Endothelial cell of umbilical vein (primary cell): ENCODE measurements at regions not wholly inside any gene's neighbourhood (a gene's known extent, or its start where the extent isn't known, plus 50 kb on each side); places are given as distances from the start of the nearest gene placed in this dataset.

ENCODE experiments used
- BruUV-seq: library from RNA; stranded (reverse); fragments of 400-500 nt; replicated peaks from 2 replicates; lab custom pipeline; 2021; lab: Mats Ljungman, UMichigan
- CTCF ChIA-PET: fragments of 300-600, 350-600 bp; sonication (Branson Sonifier 250); formaldehyde crosslinking; loops from one replicate; lab custom pipeline; 2021; ENCODE audit warnings: antibody characterized with exemption, inconsistent platforms; lab: Charles Lee
- POLR2A ChIA-PET: fragments of 300-600, 350-600 bp; sonication (Branson Sonifier 250); formaldehyde crosslinking; loops from one replicate; lab custom pipeline; 2021; ENCODE audit warnings: antibody characterized with exemption, inconsistent platforms; lab: Charles Lee
- DNase-seq: peaks from one replicate; pipeline ENCODE4 v3.0.0-alpha.2; 2011; ENCODE audit warnings: low read depth, low spot score
- FAIRE-seq: peaks from 2 replicates; lab custom pipeline; 2011; peaks lifted over from hg19 to GRCh38; lab: Jason Lieb, UNC
- H2AFZ ChIP-seq: 2 replicates; pipeline ENCODE4 v1.6.0; 2012; ENCODE audit warnings: low read depth, low read length, control low read depth, inconsistent platforms
- H3K27ac ChIP-seq: 2 replicates; pipeline ENCODE4 v1.5.1; 2011; ENCODE audit warnings: low read depth, mild to moderate bottlenecking, control low read depth, low read length, moderate library complexity; ENCODE audit not compliant: insufficient read depth
- H3K27me3 ChIP-seq, 2 experiments: 2 replicates each; pipeline versions ENCODE4 v1.6.0 to v1.6.1; 2011; ENCODE audit warnings: low read length in 2 of 2, mixed read lengths in 1 of 2; ENCODE audit not compliant: control insufficient read depth in 2 of 2, insufficient read depth in 2 of 2
- H3K36me3 ChIP-seq, 2 experiments: 2 replicates in 1 of 2; 3 replicates in 1 of 2; pipeline ENCODE4 v1.5.1; 2011; ENCODE audit warnings: low read length in 2 of 2, mild to moderate bottlenecking in 1 of 2, moderate library complexity in 1 of 2; ENCODE audit not compliant: control insufficient read depth in 2 of 2, insufficient read depth in 2 of 2; ENCODE audit errors: extremely low read depth in 1 of 2
- H3K4me1 ChIP-seq: 3 replicates; pipeline ENCODE4 v1.5.1; 2011; ENCODE audit warnings: mild to moderate bottlenecking, low read length; ENCODE audit not compliant: control insufficient read depth, insufficient read depth; ENCODE audit errors: extremely low read depth
- H3K4me2 ChIP-seq: 2 replicates; pipeline ENCODE4 v1.6.1; 2011; ENCODE audit warnings: low read length, control low read depth, mixed read lengths; ENCODE audit not compliant: insufficient read depth
- H3K4me3 ChIP-seq, 3 experiments: fragments of 200-600 bp in 1 of 3; sonication (generic), shearing (Covaris generic) in 1 of 3; replicated peaks in 1 of 3; 2 replicates each; pipeline ENCODE4 v1.5.1; 2011 to 2016; ENCODE audit warnings: control low read depth in 3 of 3, low read length in 3 of 3, mild to moderate bottlenecking in 2 of 3, inconsistent platforms in 1 of 3, low read depth in 1 of 3, moderate library complexity in 1 of 3; ENCODE audit not compliant: insufficient read depth in 1 of 3
- H3K79me2 ChIP-seq: 2 replicates; pipeline ENCODE4 v1.6.0; 2012; ENCODE audit warnings: low read length, inconsistent platforms; ENCODE audit not compliant: control insufficient read depth, insufficient read depth
- H3K9ac ChIP-seq: replicated peaks from 2 replicates; pipeline ENCODE3; 2011; ENCODE audit warnings: low read length, control low read depth; ENCODE audit not compliant: insufficient read depth; ENCODE audit errors: extremely low read depth
- H3K9me1 ChIP-seq: replicated peaks from 3 replicates; pipeline ENCODE4 v1.6.0; 2011; ENCODE audit warnings: mild to moderate bottlenecking, low read length; ENCODE audit not compliant: control insufficient read depth, insufficient read depth; ENCODE audit errors: extremely low read depth
- H3K9me3 ChIP-seq: replicated peaks from 2 replicates; pipeline ENCODE4 v1.5.1; 2012; ENCODE audit warnings: low read length, inconsistent platforms; ENCODE audit not compliant: control insufficient read depth, insufficient read depth
- H4K20me1 ChIP-seq: replicated peaks from 2 replicates; pipeline ENCODE3; 2011; ENCODE audit warnings: mild to moderate bottlenecking, low read length; ENCODE audit not compliant: control insufficient read depth, insufficient read depth; ENCODE audit errors: extremely low read depth
- CTCF ChIP-seq, 2 donors: IDR thresholded peaks; 1 replicate in 1 of 2; 2 replicates in 1 of 2; pipeline ENCODE4 v1.5.1; 2011; ENCODE audit warnings: low read length in 2 of 2, mild to moderate bottlenecking in 2 of 2, moderate library complexity in 2 of 2, control low read depth in 1 of 2, inconsistent platforms in 1 of 2, low read depth in 1 of 2; ENCODE audit not compliant: insufficient read depth in 1 of 2; ENCODE audit errors: extremely low read depth in 1 of 2
- EZH2 ChIP-seq: IDR thresholded peaks from 2 replicates; pipeline ENCODE4 v1.6.1; 2012; ENCODE audit warnings: borderline replicate concordance, low read depth, mild to moderate bottlenecking, moderate library complexity, low read length, inconsistent platforms; ENCODE audit not compliant: severe bottlenecking
- FOS ChIP-seq: IDR thresholded peaks from 2 replicates; pipeline ENCODE4 v1.6.1; 2011; ENCODE audit warnings: mild to moderate bottlenecking, low read length, moderate library complexity, borderline replicate concordance; ENCODE audit not compliant: insufficient read depth
- GATA2 ChIP-seq: IDR thresholded peaks from 2 replicates; pipeline ENCODE4 v1.7.0; 2011; ENCODE audit warnings: low read depth, mild to moderate bottlenecking, moderate library complexity, mixed read lengths, low read length; ENCODE audit not compliant: insufficient read length, insufficient read depth
- JUN ChIP-seq: IDR thresholded peaks from 2 replicates; pipeline ENCODE4 v1.6.1; 2011; ENCODE audit warnings: borderline replicate concordance, low read depth; ENCODE audit not compliant: insufficient read length, insufficient read depth
- MAX ChIP-seq: IDR thresholded peaks from 2 replicates; pipeline ENCODE4 v1.6.1; 2011; ENCODE audit not compliant: insufficient read depth, insufficient read length
- MYC ChIP-seq: IDR thresholded peaks from one replicate; pipeline ENCODE4 v1.6.1; 2011; ENCODE audit warnings: mild to moderate bottlenecking, low read depth, low read length
- POLR2A ChIP-seq: IDR thresholded peaks from 2 replicates; pipeline ENCODE4 v1.6.1; 2012; ENCODE audit warnings: low read depth, mild to moderate bottlenecking, control low read depth, low read length
- POLR2AphosphoS5 ChIP-seq: IDR thresholded peaks from 2 replicates; pipeline ENCODE4 v1.6.1; 2012; ENCODE audit warnings: low read depth, mild to moderate bottlenecking, control low read depth, low read length, moderate library complexity; ENCODE audit not compliant: insufficient read depth
- dilution Hi-C: fragments of 300-500 bp; cut with MboI; formaldehyde crosslinking; loops from one replicate; pipeline ENCODE4 v1.15.0; 2019; ENCODE audit warnings: low sequenced_read_pairs; ENCODE audit not compliant: extremely low pct_ligation_motif_present
- intact Hi-C: fragments of 100-400 bp; cut with micrococcal nuclease; formaldehyde crosslinking; loops from one replicate; pipeline ENCODE4 v1.10.0; 2022

GRCh38 chr17:73921306-73921705, 277.1 kb upstream of the SDK2 start:
- intact Hi-C loops: no loop called here
- no peaks in the 10 kb centered on the region for H3K9me3 ChIP-seq
- BruUV-seq: no TSS peak
- ChIA-PET CTCF (no interaction called here), POLR2A (no interaction called here)
- dilution Hi-C loops: no loop called here
- H2AFZ ChIP-seq: no peak overlapping the region
- DNase-seq: no peak
- H3K4me1 ChIP-seq: no peaks in the 10 kb centered on the region
- TF ChIP-seq EZH2 (no peak), MAX (no peak), CTCF (IDR thresholded peaks at IDR 0.05; ENCODE audit: extremely low read depth in 1 of 2, insufficient read depth in 1 of 2, low read depth in 1 of 2, low read length in 2 of 2) (no peak), FOS (no peak), POLR2AphosphoS5 (no peak), MYC (no peak), POLR2A (no peak), JUN (no peak), GATA2 (no peak)
- H3K4me2 ChIP-seq: no peak overlapping the region
- no peaks in the 10 kb centered on the region for H4K20me1 ChIP-seq
- H3K4me3 ChIP-seq: no peak overlapping the region
- H3K27ac ChIP-seq: no peak overlapping the region
- no peaks in the 10 kb centered on the region for H3K36me3 ChIP-seq
- H3K9ac ChIP-seq: no peak overlapping the region
- no peak for FAIRE-seq
- no peaks in the 10 kb centered on the region for H3K9me1 ChIP-seq
- H3K79me2 ChIP-seq: no peaks in the 10 kb centered on the region
- no peaks in the 10 kb centered on the region for H3K27me3 ChIP-seq
